ENCODE measurements at regions not wholly inside any gene's neighbourhood (a gene's known extent, or its start where the extent isn't known, plus 50 kb on each side); places are given as distances from the start of the nearest gene placed in this dataset.
"Not testable (repeated sequence)": the region's sequence is repeated elsewhere in the genome, so short reads cannot be mapped to it uniquely, and the experiment has no call there.

DNA sequence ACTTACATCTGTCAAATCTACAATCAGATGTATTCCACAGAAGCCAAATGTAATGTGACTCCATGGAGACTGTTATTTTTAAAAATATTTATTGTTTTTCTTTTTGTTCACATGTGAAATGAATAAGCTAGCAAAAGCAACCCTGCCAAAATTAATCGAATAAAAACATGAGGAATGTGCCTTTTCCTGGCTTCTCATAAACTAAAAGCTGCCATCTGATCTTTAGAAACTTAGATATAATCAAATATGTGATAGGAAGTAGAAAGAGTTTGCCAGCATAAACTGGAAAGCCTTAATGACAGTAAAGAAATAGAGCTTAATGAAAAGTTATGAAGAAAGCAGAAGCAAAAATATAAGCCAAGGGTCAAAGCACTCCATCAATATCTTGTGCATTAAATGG lies 1724.7 kb upstream of the WWC1 start:
- in situ Hi-C loops (cut with MboI; ENCODE audit: low sequenced_read_pairs), result no loop called here

DNA sequence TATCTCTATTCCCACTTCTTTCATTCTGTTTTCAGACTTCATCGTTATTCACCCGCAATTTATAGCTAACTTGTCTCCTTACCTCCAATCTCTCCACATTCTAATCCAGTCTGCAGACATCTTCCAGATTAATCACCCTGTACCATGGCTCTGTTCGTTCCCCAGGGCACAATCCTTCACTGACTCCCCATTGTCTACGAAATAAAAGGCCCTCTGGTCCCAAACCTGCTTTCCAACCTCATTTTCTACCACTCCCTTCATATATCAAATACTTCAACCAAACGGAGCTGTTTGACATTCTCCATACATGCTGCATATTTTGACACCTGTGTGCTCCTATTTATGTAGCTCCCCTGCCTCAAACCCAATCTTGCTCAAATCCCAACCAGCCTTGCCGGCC lies 1720.6 kb upstream of the WWC1 start:
- in situ Hi-C loops (cut with MboI; ENCODE audit: low sequenced_read_pairs), result no loop called here

- in situ Hi-C loops (cut with MboI; ENCODE audit: low sequenced_read_pairs), result no loop called here
These were observed 1719.8 kb upstream of the WWC1 start for GRCh38 chr5:166571668-166572067.

GRCh38 chr5:166576323-166576722 lies 1715.1 kb upstream of the WWC1 start:
- in situ Hi-C loops (cut with MboI; ENCODE audit: low sequenced_read_pairs), result no loop called here

GRCh38 chr5:166581826-166582225 lies 1709.6 kb upstream of the WWC1 start:
- in situ Hi-C loops (cut with MboI; ENCODE audit: low sequenced_read_pairs), result no loop called here

DNA sequence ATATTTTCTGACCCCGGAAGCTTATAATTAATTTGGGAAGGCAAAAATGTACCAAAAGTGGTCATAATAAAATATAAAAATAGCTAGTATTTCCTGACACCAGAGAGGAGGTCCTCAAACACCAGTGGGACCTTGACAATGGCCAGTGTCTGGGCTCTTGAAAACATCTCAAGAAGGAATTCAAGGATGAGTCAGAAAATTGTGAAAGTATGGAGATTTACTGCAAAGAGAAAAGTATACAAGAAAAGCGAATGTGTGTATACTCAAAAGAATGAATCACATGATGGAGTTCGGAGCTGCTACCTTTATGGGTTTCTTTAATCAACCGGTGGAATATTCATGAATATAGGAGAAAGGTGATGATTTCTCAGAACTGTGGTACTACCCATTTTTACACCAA lies 1709.0 kb upstream of the WWC1 start:
- in situ Hi-C loops (cut with MboI; ENCODE audit: low sequenced_read_pairs), result no loop called here

DNA sequence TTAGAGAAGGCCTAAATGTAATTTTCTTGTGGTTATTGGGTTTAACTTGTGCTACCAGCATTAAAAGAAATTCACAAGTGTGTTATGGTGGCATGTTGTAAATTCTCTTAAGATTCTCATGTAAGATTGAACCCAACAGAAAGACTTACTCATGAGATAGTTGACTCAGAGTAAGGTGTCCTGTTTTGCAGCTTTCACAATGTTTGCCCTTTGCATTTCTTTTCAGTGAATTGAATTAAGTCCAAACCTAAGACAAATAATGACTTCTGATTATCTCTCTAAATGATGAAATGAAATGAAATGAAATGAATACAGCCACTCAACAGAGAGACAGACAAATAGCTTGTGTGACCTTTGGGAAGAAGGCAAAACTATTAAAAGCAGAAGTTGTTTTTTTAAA lies 1696.9 kb upstream of the WWC1 start:
- in situ Hi-C loops (cut with MboI; ENCODE audit: low sequenced_read_pairs), result no loop called here

GRCh38 chr5:166595274-166595951 lies 1696.0 kb upstream of the WWC1 start:
- in situ Hi-C loops (cut with MboI; ENCODE audit: low sequenced_read_pairs), result no loop called here

GRCh38 chr5:166596043-166596442 lies 1695.4 kb upstream of the WWC1 start:
- in situ Hi-C loops (cut with MboI; ENCODE audit: low sequenced_read_pairs), result no loop called here

DNA sequence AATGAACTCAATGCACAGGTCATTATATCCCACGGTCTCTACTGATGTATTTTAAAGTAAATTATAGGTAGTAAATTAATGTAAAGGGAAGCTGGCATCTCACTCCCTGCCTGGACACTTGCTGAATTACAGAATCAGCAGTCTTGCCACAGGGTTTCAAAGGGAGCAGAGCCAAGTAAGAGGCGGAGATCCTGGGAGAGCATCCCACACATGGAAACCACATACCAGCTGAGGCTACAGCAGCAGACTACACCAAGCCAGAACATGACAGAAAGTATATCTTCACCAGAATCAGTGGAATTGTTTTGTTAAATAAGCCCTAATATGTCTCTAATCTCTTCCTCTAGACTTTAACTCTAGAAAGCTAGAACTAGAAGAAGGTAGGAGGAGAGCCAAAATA lies 1689.2 kb upstream of the WWC1 start:
- in situ Hi-C loops (cut with MboI; ENCODE audit: low sequenced_read_pairs), result no loop called here

GRCh38 chr5:166617507-166617906 lies 1673.9 kb upstream of the WWC1 start:
- in situ Hi-C loops (cut with MboI; ENCODE audit: low sequenced_read_pairs), result no loop called here

DNA sequence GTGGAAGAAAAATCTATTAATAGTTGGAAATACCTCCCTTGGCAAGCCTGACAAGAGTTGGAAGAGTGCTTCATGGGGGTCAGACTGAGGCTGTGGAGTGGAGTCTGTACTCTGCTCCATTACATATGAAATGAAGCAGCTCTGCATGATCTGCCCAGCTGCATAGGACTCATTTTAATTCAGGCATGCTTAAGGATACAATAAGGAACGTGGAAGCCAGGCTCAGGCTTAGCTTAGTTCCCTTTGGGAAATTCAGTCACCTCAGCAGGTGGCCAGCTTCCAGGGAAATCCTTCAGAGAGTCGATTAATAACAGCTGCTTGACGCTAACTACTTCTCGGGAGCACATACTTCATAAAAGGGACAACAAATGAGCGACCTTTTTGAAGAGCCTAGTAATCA lies 1672.9 kb upstream of the WWC1 start:
- in situ Hi-C loops (cut with MboI; ENCODE audit: low sequenced_read_pairs), result no loop called here

GRCh38 chr5:166624573-166624972 lies 1666.9 kb upstream of the WWC1 start:
- in situ Hi-C loops (cut with MboI; ENCODE audit: low sequenced_read_pairs), result no loop called here

DNA sequence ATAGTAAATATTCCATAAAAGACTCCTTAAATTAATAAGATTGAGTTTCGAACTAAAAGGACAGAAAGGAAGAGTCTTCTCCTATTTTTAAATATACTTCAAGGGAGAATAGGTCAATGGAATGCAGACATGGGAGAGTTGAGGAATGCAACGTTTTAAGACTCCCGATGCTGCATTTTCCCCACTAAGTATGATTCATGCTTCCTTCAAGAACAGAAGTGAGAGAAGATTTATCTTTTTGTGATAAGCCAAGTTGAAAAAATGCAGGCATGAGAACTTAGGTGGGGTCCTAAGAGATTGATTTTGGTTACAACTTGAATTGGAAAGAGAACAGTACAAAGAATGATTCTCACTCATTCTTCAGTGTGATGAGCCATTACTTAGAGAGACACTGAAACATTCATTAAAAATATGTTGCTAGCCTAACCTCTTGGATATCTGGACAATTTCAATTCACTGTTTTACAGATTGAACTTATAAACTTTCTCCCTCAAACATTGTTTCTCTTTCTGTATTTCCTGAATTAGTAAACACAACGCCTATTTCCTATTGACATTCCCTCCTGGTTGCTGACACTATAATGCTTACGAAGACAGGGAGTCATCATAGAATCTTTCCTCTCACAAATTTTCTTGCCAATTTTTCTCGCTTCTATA lies 1666.1 kb upstream of the WWC1 start:
- in situ Hi-C loops (cut with MboI; ENCODE audit: low sequenced_read_pairs), result no loop called here

DNA sequence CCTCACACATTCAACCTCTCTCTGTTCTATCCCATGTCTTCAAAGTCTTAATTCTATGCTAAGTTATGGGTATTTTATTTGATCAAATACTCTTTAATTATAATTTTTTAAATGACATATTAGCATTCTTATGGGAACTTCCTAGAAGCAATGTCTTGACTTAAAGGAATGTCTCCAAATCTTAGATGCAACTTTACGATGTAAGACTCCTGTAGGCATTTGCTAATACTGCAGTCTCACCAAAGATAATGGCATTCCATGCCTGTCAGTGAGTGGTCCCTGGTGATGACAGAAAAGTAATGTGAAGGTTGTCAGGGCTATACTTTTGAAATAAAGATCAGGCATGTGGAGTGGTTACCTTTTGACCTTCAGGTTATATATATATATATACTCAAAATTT lies 1654.2 kb upstream of the WWC1 start:
- in situ Hi-C loops (cut with MboI; ENCODE audit: low sequenced_read_pairs), result no loop called here

DNA sequence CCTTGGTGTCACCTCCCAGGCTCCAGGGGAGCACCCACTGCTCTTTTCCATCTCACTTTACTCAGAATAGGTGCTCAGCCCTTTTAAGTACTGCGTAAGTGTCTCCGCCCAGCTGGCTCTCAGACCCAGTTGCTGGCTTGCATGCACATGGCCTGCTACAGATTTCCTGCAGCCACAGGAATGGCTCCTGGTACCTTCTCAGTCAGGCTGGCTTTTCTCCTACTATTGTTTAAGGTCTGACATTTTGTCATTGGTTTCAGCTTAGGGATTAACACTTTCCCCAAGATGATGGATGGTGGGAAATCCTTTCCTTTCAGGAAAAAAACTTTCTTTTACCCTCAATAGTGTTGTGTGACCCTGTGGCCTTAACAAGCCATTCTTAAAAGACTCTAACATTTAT lies 1652.3 kb upstream of the WWC1 start:
- in situ Hi-C loops (cut with MboI; ENCODE audit: low sequenced_read_pairs), result no loop called here

DNA sequence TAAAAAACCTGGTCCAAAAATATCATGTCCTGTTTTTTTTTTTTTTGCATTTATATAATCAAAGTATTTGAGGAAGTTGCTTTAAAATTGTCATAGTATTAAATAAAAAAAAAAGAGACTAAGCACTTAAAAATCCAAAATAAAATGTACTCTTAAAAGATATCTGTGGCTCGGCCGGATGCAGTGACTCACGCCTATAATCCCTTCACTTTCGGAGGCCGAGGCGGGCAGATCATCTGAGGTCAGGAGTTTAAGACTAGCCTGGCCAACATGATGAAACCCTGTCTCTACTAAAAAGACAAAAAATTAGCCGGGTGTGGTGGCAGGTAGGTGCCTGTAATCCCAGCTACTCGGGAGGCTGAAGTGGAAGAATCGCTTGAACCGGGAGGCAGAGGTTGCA lies 1651.3 kb upstream of the WWC1 start:
- in situ Hi-C loops (cut with MboI; ENCODE audit: low sequenced_read_pairs), result not testable (repeated sequence)

DNA sequence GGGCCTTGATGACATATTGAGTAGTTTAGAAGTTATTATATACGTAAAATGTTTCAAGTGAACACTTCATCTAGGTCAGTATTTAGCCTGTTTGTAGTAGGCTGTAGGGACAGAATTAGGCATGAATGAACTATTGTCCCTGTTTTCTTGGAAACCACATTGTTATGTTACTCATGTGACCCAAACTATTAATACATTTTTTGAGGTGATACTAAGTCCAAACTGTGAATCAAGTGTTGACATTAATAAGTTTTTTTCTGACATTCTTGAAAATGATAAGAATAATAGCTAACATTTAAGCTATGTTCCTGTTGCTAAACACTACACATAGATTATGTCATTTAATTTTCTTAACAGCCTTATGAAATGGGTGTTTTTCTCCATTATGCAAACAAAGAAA lies 1642.7 kb upstream of the WWC1 start:
- in situ Hi-C loops (cut with MboI; ENCODE audit: low sequenced_read_pairs), result no loop called here

DNA sequence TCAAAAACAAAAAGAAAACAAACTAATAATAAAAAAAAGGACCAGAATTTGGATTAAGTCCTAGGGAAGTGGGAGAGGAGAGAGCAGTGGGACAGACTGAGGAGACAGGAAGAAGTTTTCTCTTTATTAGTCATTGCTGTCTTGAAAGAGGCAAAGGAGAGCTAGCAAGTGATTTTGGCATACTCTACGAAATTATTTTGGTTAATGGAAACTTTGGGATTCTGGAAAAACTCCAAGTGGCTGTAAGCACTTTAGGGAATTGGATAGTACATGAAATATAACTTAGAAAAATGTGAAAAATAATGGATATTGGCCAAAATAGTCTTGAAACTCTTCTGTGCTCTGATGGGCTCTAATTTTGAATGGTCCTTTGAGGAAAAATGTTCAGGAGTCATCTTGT lies 1641.8 kb upstream of the WWC1 start:
- in situ Hi-C loops (cut with MboI; ENCODE audit: low sequenced_read_pairs), result no loop called here

DNA sequence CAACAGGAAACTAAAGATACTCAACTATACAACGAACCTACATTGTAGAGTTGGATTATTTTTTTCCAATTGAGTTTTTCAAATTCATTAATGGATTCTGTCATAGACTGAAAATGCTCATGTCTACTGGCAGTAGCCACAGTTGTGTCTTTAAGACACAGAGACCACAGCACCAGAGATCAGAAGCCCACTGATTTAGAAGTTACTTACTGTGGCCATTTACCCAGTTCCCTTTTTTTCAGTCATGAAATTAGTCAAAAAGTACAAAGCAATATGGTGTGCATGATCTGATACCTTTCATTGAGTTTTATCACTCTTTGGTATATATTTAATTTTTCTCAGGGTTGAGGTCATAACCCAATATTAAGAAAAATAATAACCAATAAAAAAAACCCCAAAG lies 1640.2 kb upstream of the WWC1 start:
- in situ Hi-C loops (cut with MboI; ENCODE audit: low sequenced_read_pairs), result no loop called here

- in situ Hi-C loops (cut with MboI; ENCODE audit: low sequenced_read_pairs), result no loop called here
These were observed 1619.6 kb upstream of the WWC1 start for GRCh38 chr5:166671811-166672210.

DNA sequence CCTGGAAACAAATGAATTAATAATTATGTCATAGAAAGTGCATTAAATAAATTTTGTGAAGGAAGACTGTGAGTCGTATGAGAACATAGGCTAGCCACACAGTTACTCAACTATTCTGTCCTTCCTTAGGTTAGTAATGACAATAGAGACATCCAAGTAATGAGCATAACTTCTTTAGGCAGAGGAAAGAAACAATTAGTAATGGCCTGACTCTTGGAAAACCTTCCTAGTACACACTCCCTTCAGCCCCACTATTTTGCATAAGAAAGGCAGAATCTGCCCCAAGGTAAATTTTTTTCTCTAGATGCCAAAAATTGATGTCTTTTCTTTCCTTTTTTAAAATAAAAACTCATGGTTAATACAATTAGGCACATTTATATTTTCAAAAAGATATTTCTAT lies 1619.0 kb upstream of the WWC1 start:
- in situ Hi-C loops (cut with MboI; ENCODE audit: low sequenced_read_pairs), result no loop called here

DNA sequence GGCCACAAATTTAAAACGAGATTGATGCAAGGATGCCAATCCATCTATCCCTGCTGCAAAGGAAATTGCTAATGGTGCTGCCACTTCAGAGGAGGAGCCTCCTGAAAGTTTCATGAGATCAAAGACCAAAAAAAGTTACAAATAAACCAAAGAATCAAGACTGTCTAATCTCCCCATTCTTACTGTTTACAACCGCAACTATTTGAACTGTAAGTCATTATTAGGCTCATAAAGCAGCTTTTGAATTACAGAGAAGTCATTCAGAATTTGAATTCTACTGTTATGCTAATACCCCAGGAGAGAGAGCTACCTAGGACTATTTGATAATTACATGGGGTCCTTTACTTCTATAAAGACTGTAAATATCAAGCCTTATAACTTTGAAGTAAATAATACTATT lies 1613.6 kb upstream of the WWC1 start:
- in situ Hi-C loops (cut with MboI; ENCODE audit: low sequenced_read_pairs), result no loop called here

All from HL-60/S4 (cell line).